HG03097 (cell line): ENCODE measurements at regions not wholly inside any gene's neighbourhood (a gene's known extent, or its start where the extent isn't known, plus 50 kb on each side); places are given as distances from the start of the nearest gene placed in this dataset.
"Not testable (repeated sequence)": the region's sequence is repeated elsewhere in the genome, so short reads cannot be mapped to it uniquely, and the experiment has no call there.

Source experiments
- ATAC-seq: cut with Tn5 transposase; IDR thresholded peaks from one replicate; pipeline ENCODE4 v1.9.1; 2021; ENCODE audit not compliant: unreplicated experiment, low FRiP score

DNA sequence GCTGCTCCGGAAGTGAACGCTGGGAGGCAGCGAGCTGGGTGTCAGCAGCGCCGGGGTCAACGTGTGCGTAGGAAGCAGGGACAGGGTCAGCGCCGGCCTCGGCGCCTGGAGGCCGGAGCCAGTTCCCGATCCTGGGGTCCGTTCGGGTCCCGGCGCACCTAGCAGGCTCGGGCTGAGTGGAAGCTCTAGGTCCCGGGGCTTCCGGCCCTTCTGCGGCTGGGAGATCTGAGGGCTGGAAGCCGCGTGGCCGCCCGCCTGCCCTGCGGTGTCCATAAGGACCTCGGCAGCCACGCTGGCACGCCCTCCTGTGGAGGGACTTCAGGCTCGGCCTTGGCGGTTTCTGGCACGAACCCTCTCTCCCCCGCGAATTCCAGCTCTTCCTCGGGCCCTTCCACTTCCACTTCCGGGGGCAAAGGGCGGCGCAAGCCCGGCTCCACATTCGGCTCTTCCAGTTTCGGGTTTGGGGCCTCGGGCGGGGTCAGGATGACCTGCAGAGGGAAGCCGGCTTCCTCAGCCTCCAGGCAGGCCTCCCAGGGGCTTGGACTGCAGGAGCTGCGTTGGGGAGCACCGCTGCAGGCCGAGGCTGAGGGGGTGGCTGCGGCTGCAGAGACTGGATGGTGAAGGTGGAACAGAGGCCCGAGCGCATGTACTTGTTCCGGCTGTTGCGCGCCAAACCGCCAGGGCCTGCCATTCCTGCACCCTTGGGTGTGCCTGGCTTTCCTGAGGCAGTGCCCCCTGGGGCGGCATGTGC lies 146.2 kb downstream of the TMEM121 start:
- ATAC-seq: not testable (repeated sequence)

DNA sequence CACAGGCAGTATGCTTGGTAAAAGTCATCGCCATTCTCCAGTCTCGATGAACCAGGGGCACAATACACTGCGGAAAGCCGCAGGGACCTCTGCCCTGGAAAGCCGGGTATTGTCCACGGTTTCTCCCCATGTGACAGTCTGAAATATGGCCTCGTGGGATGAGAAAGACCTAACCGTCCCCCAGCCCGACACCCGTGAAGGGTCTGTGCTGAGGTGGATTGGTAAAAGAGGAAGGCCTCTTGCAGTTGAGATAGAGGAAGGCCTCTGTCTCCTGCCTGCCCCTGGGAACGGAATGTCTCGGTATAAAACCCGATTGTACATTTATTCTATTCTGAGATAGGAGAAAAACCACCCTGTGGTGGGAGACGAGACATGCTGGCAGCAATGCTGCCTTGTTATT lies 149.1 kb downstream of the TMEM121 start:
- ATAC-seq: not testable (repeated sequence)

GRCh38 chr14:105675905-105676670 lies 149.7 kb downstream of the TMEM121 start:
- not testable (repeated sequence) for ATAC-seq

DNA sequence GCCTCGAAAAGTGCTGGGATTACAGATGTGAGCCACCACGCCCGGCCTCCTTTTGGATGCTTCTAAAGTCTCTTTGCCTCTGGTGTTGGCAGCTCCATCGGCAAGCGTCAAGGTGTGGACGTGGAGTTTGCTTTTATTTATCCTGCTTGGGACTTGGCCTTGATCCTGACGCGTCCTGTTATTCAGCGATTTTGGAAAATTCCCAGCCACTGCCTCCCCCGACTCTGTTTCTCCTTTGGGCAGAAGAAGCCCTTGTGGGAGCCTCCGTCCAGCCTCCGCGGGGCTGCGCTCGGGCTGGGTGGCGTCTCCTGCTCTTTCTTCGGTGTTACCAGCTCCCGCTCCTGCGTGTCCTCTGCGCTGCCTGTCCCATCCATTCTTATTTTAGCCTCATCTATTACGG lies 151.7 kb downstream of the TMEM121 start:
- not testable (repeated sequence) for ATAC-seq

- peak; percentile 25 for ATAC-seq
These were observed 152.9 kb downstream of the TMEM121 start for GRCh38 chr14:105678996-105679958.

DNA sequence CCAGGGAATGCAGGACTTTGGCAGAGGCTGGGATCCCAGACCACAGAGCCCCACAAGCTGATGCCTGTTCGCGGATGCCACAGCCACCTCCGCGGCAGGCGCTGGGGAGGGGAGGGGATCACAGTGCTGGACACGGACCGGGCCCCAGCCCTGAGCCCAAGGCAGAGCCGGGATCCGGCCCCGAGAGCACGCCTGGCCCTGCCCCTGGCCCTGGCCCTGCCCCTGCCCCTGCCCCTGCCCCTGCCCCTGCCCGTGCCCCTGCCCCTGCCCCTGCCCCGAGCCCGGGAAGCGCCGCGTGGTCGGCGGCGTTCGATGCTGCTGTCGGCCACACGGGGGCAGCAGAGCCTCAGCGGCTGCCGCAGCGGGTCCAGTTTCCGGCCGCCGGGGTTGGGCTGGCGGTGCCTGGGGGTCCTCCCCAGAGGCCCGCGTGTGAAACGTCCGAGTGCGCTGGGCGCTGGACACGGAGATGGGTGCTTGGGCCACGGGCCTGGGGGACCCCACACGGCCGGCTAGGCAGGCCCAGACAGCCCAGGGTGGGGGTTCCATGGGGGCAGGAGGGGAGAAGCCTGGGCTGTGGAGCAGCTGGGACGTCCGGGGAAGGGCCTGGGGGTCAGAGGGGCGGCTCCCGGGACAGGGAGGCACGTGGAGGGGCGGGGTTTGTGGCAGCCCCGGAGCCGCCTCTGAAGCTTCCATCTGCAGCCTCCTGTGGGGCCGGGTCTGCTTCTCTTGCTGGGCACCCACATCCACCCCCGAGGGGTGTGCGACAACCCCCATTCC lies 153.8 kb downstream of the TMEM121 start:
- peak; percentile 37 for ATAC-seq

DNA sequence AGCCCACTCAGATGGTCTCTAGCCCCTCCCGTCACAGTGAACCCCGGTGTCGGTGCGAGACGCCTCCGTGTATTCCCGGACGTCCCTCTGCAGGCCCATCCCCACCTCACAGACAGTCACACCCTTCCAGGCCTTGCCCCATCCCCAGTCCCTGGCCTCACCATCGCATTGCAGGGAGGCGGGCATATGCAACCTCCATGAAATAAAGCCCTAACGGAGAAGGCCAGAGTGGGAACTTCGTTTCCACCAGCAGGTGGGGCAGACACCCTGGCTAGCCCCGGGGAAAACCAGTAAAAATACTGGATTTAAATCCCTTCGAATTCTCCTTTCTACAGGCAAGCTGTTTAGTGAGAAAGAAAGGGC lies 154.3 kb downstream of the TMEM121 start:
- ATAC-seq: peak; percentile 34

DNA sequence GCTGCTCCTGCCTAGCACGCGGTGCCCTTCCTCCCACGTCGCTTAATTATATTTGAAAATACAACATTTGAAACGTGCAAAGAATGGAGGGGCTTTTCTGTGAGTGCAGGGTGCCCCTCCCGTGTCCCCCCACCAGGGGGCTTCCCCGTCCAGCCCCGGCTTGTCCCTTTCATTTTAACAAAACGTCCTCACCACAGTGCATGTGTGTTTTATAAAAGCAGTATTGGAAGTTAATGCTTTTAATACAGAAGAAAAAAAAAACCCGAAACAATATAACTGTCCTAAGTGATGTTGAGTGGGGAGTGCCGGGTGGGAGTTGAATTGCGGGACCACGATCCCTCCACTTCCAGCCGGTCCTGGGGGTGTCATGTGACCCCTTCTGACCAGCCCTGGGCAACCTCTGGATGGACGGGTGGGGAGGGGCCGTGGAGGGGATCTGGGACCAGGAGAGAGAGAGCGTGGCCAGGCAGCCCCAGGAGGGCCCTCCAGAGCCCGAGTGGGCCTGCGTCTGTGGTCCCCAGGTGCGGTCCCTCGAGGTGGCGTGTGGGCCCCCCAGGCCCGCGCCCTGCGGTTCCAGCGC lies 155.3 kb downstream of the TMEM121 start:
- ATAC-seq: not testable (repeated sequence)

- ATAC-seq: not testable (repeated sequence)
These were observed 156.1 kb downstream of the TMEM121 start for GRCh38 chr14:105682442-105682841.

GRCh38 chr14:105682956-105683570 lies 156.7 kb downstream of the TMEM121 start:
- ATAC-seq: no peak

- ATAC-seq: not testable (repeated sequence)
These were observed 157.7 kb downstream of the TMEM121 start for GRCh38 chr14:105684056-105684455.

DNA sequence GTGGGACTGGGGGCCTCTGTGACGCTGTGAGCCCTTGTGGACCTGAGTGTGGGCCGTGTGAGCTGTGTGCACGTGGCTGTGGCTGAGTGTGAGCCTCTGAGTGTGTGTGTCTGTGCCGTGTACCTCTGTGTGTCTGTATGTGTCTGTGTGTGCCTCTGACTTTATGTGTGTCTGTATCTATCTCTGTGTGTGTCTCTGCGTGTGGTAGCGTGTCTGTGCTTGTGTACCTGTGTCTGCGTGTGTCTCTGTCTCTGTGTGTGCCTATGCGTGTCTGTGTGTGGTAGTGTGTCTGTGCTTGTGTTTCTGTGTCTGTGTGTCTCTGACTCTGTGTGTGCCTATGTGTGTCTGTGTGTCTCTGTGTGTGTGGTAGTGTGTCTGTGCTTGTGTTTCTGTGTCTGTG lies 158.2 kb downstream of the TMEM121 start:
- ATAC-seq: not testable (repeated sequence)

GRCh38 chr14:105685003-105685402 lies 158.6 kb downstream of the TMEM121 start:
- ATAC-seq: no peak

DNA sequence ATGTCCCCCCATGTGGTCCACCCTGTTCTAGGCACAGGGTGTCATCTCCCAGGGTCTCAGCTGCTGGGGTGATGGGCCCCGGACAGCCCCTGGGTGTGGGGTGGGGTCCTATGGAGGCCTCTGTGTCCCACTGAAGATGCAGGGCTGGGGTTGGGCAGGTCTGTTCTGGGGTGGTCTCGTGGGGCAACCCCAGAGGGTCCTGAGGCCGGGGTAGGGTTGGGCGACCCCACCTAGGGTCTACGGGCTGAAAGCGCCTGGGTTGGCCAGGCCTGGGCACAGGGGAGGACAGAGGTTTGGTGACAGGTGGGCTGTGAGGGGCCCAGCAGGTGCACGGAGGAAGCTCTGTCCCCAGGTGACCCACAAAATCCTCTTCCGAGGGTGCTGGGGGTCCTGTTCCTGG lies 159.2 kb downstream of the TMEM121 start:
- ATAC-seq: not testable (repeated sequence)

GRCh38 chr14:105686050-105686449 lies 159.7 kb downstream of the TMEM121 start:
- peak; percentile 36 for ATAC-seq

DNA sequence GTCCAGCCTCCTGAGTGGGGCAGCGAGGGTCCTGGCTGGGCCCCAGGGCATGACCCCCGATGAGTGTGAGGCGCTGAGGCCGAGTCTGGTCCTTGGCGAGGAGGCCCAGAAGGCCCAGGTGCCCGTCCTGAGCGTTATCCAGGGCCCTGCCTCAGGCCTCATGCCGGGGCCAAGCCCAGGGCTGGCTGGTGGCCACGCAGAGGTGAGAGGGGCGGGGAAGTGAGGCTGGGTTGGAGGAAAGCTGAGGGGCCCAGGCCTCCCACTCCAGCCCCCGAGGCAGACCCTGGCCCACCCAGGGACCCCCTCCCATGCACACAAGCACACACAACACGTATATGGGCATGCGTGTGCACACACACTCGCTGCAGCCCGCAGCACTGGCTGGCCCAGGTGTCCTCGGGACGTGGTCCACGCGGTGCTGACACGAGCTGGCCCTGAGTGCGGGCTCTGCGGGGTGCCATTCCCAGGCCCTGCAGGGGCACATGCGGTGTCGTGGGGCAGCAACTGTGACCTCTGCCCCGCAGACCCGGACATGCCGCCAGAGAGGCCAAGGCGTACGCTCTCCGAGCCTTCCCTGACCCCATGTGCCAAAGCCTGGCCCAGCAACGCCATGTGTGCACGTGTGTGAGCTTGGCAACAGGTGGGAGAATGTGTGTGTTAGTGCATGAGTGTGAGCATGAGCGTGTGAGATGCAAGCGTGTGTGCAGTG lies 160.2 kb downstream of the TMEM121 start:
- peak; percentile 26 for ATAC-seq

- not testable (repeated sequence) for ATAC-seq
These were observed 161.0 kb downstream of the TMEM121 start for GRCh38 chr14:105687171-105688022.

GRCh38 chr14:105688023-105688351 lies 161.6 kb downstream of the TMEM121 start:
- ATAC-seq: not testable (repeated sequence)
